ENCODE measurements at regions not wholly inside any gene's neighbourhood (a gene's known extent, or its start where the extent isn't known, plus 50 kb on each side); places are given as distances from the start of the nearest gene placed in this dataset.

DNA sequence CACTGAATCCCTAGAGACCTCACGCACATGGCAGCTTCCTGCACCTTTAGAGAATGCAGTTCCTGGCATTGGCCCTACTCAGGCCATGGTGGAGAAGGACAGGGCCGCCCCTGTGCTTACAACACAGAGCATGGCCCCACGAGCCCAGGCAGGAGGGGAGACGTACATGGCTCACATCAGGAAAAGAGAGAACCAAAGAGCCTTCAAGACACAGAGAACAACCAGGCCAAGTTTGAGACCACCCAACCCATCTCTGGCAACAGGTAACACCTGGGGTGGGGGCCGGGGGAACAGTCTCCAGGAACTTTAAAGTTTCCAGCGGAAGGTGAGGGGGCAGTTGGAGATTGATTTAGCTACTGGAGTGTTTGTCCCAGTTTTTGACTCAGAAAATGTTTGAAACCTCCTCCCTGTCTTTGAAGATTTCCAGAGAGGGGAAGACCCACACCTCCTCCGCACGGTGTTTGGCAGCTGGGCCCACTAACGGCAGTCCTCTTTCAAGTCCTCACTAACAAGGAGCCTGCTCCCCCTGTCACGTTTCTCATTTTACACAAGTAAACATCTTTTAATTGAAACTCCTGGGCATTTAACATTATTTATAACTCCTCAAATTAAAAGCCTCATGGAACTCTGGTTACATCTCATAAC lies 1423.8 kb downstream of the TBC1D22A start:
- DNase-seq, result no peak

DNA sequence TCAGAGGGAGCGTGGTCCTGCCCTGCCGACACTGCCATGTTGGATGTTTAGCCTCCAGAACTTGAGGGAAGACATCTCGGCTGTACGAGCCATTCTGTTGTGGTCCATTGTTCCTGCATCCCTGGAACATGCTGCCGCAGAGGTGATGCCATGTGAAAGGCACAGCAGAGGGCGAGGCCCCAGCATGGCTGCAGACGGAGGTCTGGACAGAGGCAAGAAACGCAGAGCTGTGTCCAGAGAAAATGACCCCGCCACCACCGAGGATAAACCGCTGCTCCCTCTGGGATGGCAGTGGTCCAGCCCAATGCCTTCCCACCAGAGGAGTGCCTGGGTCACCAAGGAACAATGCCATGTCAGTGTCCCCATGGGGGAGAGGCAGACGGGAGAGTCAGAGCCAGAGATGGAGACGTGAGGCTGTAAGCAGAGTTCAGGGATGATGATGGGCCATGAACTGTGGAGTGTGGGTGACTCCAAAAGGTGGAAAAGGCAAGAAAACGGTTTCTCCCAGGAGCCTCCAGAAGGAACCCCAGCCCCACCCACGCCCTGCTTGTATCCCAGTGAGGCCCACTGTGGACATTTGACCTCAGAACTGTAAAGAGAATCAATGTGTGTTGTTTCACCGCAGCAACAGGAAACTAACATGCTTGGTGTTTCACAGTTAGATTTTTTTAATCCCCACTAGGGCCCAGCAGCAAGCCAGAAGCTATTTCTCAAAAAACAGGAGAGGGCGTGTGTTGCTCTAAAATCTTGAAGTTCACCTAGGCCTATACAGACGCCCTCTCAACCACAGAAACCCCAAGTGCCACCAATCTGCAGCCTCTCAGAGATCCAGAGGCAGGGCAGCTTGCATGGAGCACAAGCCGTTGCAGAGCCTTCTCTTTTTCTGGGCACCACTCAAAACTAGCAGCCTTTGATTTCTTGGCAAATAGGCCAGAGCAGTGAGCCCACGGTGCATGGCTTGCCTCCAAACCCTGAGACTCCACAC lies 1422.9 kb downstream of the TBC1D22A start:
- DNase-seq, result no peak

DNA sequence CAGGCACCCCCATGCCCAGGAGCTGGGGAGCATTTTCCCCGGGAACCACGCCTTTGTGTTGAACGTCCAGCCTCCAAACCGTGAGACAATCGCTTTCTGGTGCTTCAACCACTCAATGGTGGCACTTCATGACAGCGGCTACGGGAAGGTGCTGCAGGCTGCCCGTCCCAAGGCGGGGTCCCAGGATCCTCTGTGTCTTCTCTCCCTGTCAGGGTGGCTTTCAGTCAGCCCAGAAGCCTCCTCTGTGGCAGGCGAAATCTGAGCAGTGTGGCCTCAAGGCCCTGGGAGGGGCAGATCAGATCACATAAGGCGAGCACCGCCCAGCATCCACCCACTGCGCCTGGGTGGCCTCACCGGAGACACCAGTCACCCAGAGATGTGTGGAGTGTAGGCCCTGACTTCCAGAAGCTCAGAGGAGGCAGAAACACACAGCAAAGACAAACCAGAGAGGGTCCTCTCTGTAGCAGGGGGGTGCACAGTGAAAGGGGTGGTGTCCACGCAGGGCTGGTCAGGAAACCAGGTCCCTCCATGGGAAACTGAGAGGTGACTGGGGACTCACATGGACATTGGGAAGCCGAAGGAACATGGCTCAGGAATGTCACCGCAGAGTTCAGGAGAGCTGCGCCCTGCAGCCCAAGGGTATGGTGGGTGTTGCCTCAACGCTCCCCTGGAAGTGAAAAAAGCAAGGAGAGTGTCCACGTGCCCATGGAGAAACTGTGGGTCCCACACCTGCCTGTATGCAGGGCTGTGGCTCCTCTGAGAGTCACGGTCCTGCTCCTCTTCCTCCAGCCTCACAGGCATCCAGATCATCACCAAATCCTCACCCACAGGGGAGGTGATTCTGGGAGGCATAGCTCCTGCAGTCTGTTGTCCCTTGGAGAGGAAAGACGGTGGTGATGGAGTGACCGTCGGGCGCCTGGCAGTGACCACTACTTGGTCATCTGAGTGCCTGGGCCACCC lies 1420.7 kb downstream of the TBC1D22A start:
- DNase-seq, result no peak

DNA sequence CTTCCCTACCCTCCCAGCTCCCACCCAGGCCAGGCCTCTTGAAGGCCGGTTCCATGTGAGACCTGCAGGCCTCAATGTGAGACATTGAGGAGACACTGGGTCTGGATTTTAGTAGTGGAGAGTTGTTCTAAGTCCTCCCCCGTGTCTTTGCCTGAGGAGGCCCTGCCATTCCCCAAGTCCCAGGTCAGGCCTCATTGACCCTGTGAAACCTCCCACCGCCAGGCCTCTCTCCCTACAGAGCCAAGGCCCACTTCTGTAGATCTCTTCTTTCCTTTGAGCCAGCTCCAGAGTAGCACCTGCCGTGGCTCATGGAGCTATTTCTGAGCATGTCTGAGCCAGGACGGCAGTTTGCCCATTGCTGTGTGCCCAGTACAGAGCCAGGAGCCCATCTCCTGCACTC lies 1419.6 kb downstream of the TBC1D22A start:
- no peak for DNase-seq

DNA sequence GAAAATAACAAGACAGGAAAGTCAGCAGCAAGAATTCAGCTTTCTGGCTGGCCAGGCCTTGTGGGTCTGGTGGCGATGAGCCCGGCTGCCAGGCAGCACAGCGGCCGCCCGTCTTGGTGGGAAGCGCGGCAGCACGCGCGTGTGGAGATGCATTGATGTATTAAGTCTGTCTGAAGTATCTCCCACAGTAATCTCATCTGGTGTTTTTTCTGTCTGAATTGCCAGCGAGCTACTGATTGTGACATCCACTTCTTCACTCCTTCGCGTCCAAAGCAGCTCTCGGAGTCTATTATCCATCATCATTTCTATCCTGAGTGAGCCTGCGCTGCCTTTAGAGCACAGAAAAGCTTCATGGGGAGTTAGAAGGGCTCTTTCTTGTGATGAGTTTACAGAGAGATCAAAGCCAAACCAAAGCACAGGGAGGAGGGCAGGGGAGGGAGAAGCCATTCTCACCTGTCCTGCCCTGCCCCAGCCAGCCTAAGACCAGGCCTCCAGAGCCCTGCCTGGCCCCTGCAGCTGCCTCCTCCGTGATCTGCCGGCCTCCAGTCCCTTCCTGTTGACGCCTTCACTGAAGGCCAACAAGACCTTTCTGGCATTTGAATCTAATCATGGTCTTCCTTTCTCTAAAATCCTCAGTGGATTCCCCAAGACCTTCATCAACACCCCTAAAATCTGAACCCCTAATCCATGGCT lies 1419.0 kb downstream of the TBC1D22A start:
- DNase-seq, result no peak

DNA sequence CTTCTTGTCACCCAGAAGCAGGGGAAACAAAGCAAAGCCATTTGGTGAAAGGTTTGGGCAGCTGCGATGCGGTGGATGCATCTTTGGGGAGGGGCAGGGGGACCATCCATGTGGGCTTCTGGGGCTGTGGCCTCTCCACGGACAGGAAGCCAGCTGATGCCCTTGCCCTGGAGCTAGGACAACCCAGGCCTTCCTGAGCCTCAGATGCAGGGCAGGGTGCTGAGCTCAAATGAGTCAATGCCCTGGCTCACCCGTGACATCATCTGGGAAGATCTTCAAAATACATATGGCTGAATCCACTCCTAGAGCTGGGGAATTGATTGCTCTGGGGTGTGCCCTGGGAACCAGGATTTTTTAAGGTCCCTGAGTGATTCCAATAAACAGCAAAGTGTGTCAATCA lies 1418.2 kb downstream of the TBC1D22A start:
- no peak for DNase-seq

DNA sequence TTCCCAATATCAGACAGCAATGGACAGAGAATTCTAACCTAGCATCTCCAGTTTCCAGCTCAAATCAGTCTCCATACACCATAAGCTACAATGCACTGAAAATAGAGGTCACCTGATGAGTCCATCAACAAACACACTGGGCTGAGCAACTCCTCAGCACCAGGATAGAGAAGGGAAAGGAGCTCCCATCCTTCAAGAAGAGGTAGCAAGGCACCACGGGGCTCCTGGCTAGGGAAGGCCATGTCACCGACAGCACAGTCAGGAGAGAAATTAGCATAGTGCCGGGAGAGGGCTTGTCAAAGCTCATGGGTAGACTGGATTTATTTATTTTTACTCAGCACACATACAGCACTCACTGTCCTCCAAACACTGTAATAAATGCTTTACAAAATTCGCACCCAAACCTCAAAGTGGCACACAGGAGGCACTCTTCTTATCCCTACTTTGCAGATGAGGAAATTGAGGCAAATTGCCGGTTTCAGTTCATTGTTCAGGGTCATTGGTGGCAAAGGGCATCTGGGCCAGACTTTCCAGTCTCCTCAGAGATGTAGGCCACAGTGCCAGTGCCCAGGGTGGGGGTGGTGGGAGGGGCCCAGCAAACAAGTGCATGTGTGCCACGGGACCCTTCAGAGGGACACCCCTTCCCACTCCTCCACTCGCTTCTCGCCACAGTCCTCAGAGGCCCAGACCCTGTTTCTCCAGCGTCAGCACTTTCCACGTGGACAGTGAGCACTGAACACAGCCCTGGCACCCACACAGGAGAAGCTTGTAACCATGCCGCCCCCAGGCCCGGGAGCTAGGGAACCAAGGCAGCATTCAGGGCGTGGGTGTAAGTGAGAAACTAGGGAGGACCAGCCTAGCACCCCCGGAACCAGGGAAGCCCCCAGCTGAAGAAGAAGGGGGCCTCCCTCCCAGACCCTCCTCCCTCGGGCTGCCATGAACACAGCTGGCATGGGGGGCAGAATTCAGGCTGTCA lies 1417.4 kb downstream of the TBC1D22A start:
- no peak for DNase-seq

DNA sequence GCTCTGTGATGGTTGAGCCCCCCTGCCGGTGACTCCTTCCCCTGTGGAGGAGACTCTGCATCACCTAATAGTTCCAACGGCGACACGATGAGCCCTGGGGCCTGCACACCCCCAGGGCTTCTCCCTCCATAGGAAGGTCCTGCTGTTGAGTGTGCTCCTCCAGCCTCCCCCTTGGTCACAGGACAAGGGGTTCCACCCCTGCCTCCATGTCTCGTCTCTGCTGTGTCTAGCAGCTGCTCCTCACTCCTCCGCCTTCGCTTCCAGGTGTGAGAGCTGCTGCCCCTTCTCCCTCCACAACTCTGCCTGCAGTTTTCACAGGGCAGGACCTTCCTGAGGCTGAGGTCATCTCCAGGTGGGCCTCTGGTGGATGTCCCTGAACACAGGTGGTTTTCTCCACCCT lies 1416.1 kb downstream of the TBC1D22A start:
- DNase-seq, result no peak

DNA sequence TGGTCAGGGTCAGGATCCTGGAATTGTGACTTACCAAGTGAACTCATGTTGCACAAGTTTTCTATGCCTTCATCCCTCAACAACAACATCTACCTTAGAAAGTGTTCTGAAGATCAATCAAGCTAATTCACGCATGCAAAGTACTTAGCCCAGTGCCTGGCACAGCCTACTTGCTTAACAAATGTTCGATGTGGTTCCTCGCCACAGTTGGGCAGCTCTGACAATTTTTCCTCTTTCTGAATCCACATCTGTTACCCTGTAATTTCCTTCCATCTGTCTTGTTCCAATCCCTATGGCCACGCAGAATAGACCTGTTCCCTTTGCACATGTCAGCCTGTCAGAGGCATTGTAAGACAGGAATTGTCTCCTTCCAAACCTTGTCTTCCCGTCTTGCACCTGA lies 1415.2 kb downstream of the TBC1D22A start:
- no peak for DNase-seq

DNA sequence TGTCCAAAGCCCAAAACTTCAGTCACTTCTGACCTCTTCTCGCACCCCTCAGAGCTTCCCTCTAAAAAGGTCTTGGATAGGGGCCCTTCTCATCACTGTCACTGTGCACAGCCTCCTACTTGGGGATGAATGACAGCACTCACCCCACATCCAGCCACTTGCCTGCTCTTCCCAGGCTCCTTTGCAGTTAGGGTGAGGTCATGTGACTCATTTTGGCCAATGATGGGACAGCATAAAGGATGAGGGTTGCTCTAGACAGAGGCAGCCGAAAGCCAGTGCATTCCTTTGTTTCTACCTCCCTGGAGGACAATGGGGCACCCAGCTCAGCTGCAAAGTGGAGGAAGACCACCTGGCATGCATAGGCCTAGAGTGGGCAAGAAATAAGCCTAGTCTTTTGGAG lies 1413.3 kb downstream of the TBC1D22A start:
- no peak for DNase-seq

DNA sequence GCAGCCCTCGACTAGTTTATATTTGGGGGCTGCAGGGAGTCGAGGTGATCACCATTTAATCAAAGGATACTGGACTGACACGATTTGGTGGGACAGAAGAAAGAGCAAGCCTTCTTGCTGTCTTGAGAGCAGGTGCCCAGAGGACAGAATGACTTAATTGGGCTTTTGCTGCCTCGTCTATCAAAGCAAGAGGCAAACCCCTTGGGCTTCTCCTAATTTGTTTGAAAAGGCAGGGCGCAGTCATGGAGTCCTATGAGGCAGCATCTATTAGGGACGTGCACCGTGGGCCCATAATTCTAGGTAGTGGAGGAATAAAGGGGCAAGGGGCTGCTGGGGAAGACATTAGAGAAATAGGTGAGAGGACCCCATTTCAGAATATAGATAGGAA lies 1411.3 kb downstream of the TBC1D22A start:
- no peak for DNase-seq

DNA sequence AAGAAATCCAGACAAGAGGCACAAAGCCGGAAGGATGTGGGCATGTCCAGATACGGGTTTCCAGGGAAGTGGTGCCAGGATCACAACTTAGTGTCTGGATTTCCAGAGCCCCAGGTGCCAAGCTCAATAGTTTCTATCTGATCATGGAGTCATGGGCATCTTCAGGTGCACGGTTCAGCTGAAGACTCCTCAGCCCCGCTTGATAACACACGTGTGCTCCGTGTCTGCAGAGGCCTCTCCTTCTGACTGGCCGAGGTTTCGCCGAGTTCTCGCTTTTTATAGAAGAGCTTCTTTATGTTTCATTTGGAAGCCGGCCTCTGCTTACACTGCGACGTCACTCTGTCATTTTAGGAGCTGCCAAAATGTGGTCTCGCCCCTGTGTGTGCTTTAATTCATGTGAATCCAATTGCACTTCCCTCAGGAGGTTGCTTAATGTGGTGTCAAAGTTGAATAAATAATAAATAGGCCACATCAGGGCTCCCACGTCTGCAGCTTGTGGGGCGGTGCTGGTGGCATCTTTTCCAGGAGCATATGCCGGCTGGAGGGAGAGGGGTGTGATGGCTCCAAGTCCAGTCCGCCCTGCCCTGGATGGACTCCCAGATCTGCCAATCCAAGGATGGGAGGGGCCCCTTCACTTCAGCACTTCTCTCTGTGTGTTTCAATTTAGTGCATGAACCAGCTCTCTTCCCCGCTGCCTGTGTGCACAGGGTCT lies 1410.8 kb downstream of the TBC1D22A start:
- no peak for DNase-seq

DNA sequence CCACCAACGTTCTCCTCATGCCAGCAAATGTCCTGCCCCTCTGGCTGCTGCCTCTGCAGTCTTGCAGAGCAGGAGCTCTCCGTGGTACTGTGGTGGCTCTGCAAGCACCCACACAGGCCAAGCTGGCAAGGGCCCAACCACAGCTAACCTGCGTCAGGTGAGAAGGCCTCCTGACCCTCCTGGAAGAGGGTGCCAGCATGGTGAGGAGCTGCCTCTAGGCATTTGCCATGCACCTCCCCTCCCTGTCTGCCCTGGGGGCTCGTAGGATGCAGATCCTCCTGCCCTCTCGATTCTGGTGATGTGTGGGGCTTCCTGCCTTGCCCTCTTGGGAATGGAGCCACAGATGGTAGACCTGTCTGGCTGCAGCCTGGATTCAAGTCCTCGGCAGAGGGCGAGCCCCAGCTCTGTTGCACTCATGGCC lies 1408.8 kb downstream of the TBC1D22A start:
- DNase-seq, result no peak

DNA sequence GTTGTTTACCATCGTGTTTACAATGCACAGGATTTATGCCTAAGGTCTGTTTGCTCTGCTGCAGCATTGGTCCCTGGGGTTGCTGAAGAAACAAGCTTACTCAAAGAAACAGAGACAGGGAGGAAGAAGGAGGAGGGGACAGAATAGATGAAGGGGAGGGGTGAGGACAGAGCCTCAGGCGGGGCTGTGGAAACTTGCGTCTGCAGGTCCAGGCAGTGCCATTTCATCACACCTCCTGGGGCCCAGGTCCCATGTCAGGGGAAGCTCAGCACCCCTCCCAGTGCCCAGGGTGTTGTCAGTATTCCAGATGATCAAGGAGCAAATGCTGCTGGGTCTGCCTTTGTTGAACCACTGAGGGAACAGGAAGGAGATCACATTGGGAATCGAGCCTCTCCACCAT lies 1406.8 kb downstream of the TBC1D22A start:
- no peak for DNase-seq

DNA sequence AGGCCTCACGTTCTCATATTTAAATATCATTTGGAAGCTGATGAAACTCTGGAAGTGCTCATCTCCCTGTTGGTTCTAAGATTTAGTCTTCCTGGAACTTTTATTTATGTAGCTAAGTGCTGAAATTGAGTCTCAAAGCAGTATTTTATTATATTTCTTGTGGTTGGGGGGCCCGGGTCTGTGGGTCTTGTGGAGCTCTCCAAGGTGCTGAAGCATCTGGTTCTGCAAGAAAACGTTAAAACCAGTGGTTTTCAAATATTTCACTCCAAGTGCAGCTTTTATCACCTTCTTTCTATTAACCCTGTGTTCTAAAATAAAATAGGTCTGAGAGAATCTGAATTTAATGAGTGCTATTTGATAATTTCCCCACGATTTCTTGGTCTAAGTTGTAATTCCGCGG lies 1404.8 kb downstream of the TBC1D22A start:
- DNase-seq, result no peak

DNA sequence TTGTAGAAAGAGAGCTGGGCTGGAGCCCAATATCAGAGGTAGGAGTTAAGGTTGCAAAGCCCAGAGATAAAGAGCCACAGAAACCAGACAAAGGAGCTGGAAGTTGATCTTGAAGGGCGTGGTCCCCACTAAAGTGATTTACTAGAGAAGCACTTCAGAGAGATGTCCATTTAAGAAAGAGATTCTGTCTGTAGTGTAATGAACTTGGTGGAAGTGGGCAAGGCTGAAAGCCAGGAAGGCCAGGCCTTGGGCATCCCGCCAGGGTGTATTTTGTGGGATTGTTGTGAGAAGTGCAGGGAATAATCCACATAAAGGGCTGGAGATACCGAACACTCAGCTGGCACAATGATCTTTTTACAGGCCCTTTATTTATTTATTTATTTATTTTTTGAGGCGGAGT lies 1398.8 kb downstream of the TBC1D22A start:
- no peak for DNase-seq

DNA sequence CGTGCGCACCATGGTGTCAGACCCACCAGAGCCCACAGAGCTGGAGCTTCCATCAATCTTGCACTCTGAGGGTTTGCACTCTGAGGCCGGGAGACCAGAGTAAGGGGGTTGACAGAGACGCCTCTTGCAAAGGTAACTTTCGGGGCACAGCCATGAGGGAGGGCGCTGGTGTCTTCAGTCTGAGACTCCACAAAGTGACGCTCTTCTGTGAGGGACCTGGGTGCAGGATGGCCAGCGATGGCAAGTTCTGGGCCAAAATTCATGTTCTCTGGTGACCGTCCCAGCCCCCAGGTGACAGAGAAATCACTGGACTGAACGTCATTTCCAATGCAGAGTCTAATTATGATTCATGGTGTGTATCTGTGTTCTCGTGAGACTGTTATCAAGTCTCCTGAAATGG lies 1395.2 kb downstream of the TBC1D22A start:
- no peak for DNase-seq

DNA sequence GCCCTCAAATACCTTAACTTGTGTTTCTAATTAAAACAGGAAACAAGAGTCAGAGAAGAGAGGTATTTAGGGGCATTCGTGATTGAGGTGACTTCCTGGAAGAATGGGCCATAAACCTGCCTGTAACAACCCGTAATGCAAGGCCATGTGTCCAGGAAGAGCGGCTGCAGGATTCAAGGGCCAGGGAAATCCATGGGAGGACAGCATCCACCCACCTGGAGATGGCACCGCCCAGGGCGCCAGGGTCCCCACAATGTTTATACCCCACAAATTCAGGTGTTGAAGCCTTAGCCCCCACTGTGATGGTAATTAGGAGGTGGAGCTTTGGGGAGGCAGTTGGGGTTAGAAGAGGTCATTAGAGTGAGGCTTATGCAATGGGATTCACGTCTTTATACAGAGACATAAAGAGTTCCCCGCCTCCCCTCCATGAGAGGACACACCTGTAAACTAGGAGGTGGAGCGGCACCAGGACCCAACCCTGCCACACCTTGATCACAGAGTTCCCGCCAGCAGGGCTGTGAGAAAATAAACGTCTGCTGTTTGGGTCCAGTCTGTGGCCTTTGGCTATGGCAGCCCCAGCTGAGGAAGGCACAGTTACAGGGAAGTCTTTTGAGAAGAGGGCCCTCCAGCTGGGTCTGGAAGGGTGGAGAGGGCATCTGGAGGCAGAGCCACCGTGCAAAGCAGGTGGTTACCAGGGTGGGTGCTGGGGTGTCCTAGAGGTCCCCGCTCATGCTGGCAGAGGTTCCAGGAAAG lies 1394.3 kb downstream of the TBC1D22A start:
- no peak for DNase-seq

DNA sequence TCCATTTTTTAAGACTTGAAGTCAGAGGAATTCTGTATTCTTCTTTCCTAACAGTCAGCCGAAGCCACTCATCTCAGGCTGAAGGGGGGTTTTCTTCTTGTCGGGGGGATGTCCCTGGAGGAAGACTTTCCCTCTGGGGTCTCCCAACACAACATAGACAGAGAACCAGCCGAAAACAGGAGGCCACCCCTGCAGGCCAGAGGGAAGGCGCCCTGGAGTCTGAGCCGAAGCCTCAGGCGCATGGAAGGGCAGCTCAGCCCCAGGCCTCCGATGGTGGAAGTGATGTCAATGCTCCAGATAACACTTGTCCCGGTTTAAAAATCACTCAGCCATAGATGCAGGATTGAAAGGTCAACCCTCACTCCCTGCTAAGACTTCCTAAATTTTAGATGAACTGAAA lies 1393.0 kb downstream of the TBC1D22A start:
- no peak for DNase-seq

DNA sequence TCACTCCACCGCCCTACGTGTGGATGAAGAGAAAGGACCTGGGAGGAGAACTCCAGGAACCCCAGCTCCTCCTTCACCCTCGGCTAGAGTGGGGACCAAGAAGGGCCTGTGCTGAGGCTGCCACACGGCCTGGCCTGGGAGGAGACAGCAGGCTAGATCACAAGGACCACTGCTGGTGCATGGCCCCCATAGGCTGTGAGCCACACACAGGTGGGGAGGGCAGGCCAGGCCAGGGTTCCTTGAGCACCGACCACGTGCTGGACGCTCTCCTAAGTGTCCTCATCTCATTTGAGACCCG lies 1392.4 kb downstream of the TBC1D22A start:
- no peak for DNase-seq
